ENCODE measurements at regions not wholly inside any gene's neighbourhood (a gene's known extent, or its start where the extent isn't known, plus 50 kb on each side); places are given as distances from the start of the nearest gene placed in this dataset.
"Not testable (repeated sequence)": the region's sequence is repeated elsewhere in the genome, so short reads cannot be mapped to it uniquely, and the experiment has no call there.

DNA sequence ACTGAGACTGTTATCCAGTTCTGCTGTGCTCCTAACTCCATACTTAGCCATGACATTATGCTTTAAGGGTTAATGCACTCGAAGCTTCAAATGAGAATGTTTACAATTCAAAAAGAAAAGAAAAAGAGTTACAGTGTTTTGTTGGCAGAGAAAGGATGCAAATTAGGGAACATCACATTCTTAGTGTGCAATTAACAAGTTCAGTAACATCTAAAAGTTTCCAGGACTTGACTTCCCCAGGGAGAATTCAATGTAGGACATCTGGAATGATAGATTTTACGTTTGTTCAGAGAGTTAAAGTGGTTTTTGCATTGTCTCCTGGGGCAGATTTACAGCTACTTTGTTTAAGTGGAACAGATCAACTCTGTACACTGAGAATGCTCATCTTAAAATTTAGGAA, 525.2 kb downstream of the LIG4 start:
- H3K4me3 ChIP-seq (ENCODE audit: low read depth, low read length): no peak overlapping the region

DNA sequence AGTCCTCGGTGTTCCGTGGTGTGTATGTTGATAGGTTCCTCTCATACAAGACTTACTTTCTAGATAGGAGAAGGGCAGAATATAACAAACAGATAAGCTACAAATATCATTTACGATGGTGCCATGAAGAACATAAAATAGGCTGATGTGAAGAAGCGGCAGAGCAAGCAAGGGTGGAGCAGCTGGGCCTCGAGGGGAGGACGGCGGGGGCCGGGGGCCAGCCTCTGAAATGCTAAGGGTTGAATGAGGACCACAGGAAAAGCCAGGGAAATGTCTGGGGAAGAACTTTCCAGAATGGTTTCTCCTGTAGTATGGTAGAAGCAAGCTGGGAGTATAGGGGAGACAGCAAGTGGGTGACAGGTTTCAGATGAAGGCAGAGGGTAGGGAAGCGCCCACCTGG, 529.5 kb downstream of the LIG4 start:
- no peak overlapping the region for H3K4me3 ChIP-seq (ENCODE audit: low read depth, low read length)

DNA sequence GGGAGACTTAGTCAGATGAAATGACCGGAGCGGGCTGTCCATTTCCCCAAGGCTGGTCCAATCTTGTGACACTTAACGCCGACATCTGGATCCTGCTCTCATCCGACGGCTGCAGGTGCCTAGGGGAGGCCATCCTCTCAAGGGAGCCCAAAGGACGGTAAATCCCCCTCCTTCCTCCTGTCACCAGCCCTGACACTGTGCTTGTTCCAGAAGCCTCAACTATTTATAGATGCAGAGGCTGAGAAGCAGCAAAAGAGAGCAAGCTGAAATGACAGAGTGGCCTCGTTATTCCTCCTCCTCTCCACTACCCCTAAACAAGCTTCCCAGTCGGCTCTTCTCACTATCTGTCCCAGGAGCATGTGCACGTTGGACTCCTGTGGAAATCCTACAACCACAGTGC, 533.7 kb downstream of the LIG4 start:
- H3K4me3 ChIP-seq (ENCODE audit: low read depth, low read length): no peak overlapping the region

DNA sequence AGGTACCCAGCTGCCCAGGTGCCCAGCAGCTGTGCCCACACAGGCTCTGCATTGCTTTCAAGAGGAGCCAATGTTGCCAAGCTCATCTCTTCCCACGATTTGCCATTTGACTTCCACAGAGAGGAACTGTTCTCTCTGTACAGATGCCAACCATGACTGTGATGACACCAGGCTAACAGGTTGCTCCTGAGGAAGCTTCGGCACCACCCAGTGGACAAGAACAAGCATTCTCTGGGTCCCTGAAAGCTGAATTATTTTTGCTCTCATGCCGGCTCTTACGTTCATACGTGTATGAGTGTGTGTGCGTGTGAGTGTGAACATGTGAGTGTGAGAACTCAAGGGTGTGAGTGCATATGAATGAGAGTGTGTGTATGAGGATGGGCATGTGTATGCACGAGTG, 535.2 kb downstream of the LIG4 start:
- no peak overlapping the region for H3K4me3 ChIP-seq (ENCODE audit: low read depth, low read length)

DNA sequence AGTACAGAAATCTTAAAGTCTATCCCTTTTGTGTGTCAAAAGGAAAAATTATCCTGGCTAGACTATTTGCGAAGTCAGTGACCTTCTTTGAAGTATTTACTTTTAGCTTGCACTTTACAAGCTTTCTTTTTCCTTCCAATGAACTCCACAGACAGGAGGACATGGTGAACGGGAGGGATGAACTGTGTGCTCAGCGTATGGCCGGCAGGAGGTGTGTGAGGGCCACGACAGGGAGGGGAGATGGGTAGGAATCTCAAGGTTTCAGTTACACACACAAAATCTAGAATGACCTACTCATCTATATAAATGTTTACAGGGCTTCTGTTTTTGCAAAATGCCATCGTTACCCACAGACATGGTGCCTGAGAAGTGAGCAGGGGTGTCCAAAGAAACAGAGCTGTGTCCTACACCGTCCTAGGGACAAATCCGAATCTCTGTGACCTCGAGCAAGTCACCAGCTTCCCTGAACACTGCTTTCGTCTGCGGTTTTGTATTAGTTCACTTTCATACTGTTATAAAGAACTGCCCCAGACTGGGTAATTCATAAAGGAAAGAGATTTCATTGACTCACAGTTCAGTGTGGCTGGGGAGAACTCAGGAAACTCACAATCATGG, 537.2 kb downstream of the LIG4 start:
- no peak overlapping the region for H3K4me3 ChIP-seq (ENCODE audit: low read depth, low read length)

- H3K4me3 ChIP-seq (ENCODE audit: low read depth, low read length): no peak overlapping the region
Observed at GRCh38 chr13:107675847-107676550, 539.3 kb downstream of the LIG4 start.

- no peak overlapping the region for H3K4me3 ChIP-seq (ENCODE audit: low read depth, low read length)
Observed at GRCh38 chr13:107669391-107669993, 545.8 kb downstream of the LIG4 start.

DNA sequence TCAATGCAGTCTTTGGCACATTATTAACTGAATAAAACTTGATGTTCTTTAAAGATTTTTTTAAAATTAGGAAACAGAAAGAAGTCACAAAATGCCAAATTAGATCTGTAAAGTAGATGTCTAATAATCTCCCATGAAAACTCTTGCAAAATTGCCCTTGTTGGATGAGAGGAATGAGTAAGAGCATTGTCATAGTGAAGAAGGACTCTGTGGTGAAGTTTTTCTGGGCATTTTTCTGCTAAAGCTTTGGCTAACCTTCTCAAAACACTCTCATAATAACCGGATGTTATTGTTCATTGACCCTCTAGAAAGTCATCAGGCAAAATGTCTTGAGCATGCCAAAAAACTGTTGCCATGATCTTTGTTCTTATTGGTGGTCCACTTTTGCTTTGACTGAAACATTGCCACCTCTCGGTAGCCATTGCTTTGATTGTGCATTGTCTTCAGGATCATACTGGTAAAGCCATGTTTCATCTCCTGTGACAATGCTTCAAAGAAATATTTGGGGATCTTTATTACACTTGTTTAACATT, 549.3 kb downstream of the LIG4 start:
- H3K4me3 ChIP-seq (ENCODE audit: low read depth, low read length): no peak overlapping the region

DNA sequence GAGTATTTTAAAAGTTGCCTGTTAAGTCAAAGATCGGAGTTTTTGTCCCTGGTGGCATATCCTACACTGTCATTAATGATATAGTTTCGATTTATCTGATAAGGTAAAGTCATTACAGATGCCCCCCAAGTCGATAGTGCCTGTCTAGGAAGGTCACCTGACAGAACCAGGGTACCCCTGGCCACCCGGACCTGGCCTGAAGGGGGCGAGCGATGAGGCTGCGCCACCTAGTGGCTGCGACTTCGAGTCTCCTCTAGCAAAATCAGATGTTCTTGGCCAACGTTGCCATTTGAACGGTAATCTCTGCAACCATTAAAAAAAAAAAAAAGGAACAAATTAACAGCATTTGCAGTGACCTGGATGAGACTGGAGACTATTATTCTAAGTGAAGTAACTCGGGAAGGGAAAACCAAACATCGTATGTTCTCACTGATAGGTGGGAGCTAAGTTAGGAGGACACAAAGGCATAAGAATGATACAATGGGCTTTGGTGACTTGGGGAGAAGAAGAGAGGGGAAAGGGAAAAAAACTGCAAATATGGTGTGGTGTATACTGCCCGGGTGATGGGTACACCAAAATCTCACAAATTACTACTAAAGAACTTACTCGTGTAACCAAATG, 565.1 kb downstream of the LIG4 start:
- no peak overlapping the region for H3K4me3 ChIP-seq (ENCODE audit: low read depth, low read length)

DNA sequence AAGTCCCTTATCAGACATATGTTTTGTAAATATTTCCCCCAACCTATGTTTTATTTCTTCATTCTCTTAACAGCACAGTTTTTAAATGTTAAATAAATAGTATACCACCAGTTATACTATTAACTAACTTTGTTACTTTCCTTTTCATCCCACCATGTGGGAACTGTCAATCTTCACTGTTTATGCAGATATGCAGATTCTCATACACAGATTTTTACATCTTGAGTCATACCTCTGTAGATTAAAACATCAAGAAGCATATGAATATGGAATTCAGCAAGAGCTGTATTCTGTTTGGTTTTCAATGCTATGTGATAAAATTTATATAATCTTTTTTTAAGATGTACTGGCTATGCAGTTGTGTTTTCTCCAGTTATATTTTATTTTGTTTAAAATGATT, 566.3 kb downstream of the LIG4 start:
- H3K4me3 ChIP-seq (ENCODE audit: low read depth, low read length): no peak overlapping the region

- no peak overlapping the region for H3K4me3 ChIP-seq (ENCODE audit: low read depth, low read length)
Observed at GRCh38 chr13:107644136-107644535, 571.2 kb downstream of the LIG4 start.

DNA sequence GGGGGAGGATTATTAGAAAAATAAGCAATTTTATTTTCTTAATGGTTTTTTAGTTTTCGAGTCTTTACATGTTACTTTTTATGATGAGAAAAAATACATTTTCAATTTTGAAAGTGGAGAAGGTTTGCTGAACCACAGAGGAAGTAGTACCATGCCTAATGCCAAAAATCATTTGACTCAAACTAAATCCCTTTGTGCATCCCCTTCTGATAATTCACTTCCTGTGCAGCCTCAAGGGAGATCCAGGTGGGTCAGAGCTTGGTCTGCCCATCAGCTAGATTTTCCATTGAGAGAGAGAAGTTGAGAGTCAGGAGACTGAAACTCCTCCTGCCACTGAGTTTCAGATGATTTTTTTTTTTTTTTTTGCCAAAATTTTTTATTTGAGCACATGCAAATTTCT, 571.7 kb downstream of the LIG4 start:
- H3K4me3 ChIP-seq (ENCODE audit: low read depth, low read length): no peak overlapping the region

- no peak overlapping the region for H3K4me3 ChIP-seq (ENCODE audit: low read depth, low read length)
Observed at GRCh38 chr13:107642831-107643230, 572.5 kb downstream of the LIG4 start.

- no peak overlapping the region for H3K4me3 ChIP-seq (ENCODE audit: low read depth, low read length)
Observed at GRCh38 chr13:107641574-107641973, 573.8 kb downstream of the LIG4 start.

DNA sequence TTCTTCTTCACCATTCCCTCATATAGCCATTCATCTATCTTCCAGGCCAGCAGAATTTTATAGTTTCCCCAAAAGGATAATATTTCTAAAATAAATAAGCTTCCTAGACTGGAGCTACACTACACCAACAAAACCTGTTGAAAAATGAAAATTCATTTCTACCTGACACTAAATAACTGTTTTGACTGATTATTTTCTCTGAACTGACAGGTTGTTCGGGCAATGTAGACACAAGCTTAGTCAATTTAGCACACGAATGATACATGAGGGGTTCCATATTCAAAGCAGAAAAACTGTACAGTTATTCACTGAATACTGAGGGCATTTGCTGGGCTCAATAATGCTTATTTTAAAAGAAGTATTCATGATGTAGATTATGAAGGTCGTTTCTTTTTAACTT, 589.7 kb downstream of the LIG4 start:
- H3K4me3 ChIP-seq (ENCODE audit: low read depth, low read length): no peak overlapping the region

- H3K4me3 ChIP-seq (ENCODE audit: low read depth, low read length): no peak overlapping the region
Observed at GRCh38 chr13:107617527-107617926, 597.8 kb downstream of the LIG4 start.

DNA sequence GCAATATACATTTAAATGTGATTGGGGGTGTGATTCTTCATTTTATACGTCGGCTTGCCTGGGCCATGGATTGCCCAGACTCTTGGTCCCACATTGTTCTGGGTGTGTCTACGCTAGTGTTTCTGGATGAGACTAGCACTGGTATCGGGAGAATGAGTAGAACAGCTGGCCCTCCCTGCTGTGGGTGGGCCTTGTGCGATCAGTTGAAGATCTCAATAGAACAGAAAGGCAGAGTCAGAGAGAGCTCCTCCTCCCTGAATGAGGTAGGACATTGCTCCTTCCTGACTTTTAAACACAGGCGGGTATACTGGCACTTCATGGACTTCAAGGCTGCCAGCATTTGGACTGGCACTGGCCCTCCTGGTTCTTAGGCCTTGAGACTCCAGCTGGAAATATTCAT, 603.0 kb downstream of the LIG4 start:
- H3K4me3 ChIP-seq (ENCODE audit: low read depth, low read length): no peak overlapping the region

DNA sequence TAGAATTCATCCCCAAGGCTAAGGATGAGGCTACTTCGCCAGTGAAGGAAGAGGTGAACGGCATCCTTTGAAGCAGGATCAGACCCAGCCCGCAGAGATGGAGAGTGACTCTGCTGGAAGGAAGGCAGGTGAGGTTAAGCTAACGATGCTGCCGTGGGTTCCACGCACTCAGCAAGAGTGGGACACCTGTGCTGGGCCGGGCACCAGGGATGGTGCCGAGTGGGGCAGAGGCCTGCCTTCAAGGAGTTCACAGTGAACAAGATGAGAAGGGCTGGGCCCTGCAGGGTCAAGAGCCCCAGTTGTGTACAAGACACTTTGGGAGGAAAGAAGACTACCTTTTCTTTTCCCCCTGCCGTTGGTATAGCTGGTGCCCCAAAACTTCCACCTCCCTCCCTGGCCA, 606.6 kb downstream of the LIG4 start:
- H3K4me3 ChIP-seq (ENCODE audit: low read depth, low read length): no peak overlapping the region

GRCh38 chr13:107600971-107601370, 614.4 kb downstream of the LIG4 start:
- no peak overlapping the region for H3K4me3 ChIP-seq (ENCODE audit: low read depth, low read length)

DNA sequence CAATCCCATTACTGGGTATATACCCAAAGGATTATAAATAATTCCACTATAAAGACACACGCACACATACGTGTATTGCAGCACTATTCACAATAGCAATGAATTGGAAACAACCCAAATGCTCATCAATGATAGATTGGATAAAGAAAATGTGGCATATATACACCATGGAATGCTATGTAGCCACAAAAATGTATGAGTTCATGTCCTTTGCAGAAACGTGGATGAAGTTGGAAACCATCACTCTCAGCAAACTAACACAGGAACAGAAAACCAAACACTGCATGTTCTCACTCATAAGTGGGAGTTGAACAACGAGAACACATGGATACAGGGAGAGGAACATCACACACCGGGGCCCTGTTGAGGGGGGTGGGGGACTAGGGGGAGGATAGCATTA, 619.0 kb downstream of the LIG4 start:
- H3K4me3 ChIP-seq (ENCODE audit: low read depth, low read length): not testable (repeated sequence)

GRCh38 chr13:107590556-107590955, 624.8 kb downstream of the LIG4 start:
- no peak overlapping the region for H3K4me3 ChIP-seq (ENCODE audit: low read depth, low read length)

GRCh38 chr13:107587681-107588080, 627.7 kb downstream of the LIG4 start:
- no peak overlapping the region for H3K4me3 ChIP-seq (ENCODE audit: low read depth, low read length)

All from iPS-11a (cell line).